GM21360 (cell line): ENCODE measurements at regions not wholly inside any gene's neighbourhood (a gene's known extent, or its start where the extent isn't known, plus 50 kb on each side); places are given as distances from the start of the nearest gene placed in this dataset.

Experiments used
- ATAC-seq: cut with Tn5 transposase; IDR thresholded peaks from one replicate; pipeline ENCODE4 v1.9.1; 2021; ENCODE audit warnings: mild to moderate bottlenecking, moderate library complexity; ENCODE audit not compliant: unreplicated experiment

GRCh38 chr2:19560785-19561184, 202.4 kb upstream of the OSR1 start:
- no peak for ATAC-seq

GRCh38 chr2:19559596-19560240, 201.3 kb upstream of the OSR1 start:
- ATAC-seq, result no peak

- ATAC-seq, result no peak
Observed at GRCh38 chr2:19556648-19557047, 198.2 kb upstream of the OSR1 start.

GRCh38 chr2:19554520-19554919, 196.1 kb upstream of the OSR1 start:
- no peak for ATAC-seq

GRCh38 chr2:19552270-19552669, 193.8 kb upstream of the OSR1 start:
- no peak for ATAC-seq

GRCh38 chr2:19550750-19551149, 192.3 kb upstream of the OSR1 start:
- no peak for ATAC-seq

GRCh38 chr2:19549821-19550220, 191.4 kb upstream of the OSR1 start:
- no peak for ATAC-seq

GRCh38 chr2:19548116-19548515, 189.7 kb upstream of the OSR1 start:
- no peak for ATAC-seq

GRCh38 chr2:19547321-19547720, 188.9 kb upstream of the OSR1 start:
- ATAC-seq, result no peak

- ATAC-seq, result no peak
Observed at GRCh38 chr2:19545507-19545906, 187.1 kb upstream of the OSR1 start.

GRCh38 chr2:19543663-19544383, 185.4 kb upstream of the OSR1 start:
- ATAC-seq, result no peak

GRCh38 chr2:19542796-19543662, 184.6 kb upstream of the OSR1 start:
- no peak for ATAC-seq

GRCh38 chr2:19541884-19542283, 183.5 kb upstream of the OSR1 start:
- no peak for ATAC-seq

- ATAC-seq, result no peak
Observed at GRCh38 chr2:19540739-19541525, 182.5 kb upstream of the OSR1 start.

GRCh38 chr2:19538411-19538963, 180.1 kb upstream of the OSR1 start:
- no peak for ATAC-seq

GRCh38 chr2:19536136-19536535, 177.7 kb upstream of the OSR1 start:
- no peak for ATAC-seq

- ATAC-seq, result no peak
Observed at GRCh38 chr2:19532547-19533196, 174.2 kb upstream of the OSR1 start.

GRCh38 chr2:19529677-19530076, 171.3 kb upstream of the OSR1 start:
- no peak for ATAC-seq

- ATAC-seq, result no peak
Observed at GRCh38 chr2:19527771-19528170, 169.3 kb upstream of the OSR1 start.

GRCh38 chr2:19525313-19525712, 166.9 kb upstream of the OSR1 start:
- no peak for ATAC-seq
